ENCODE measurements at regions not wholly inside any gene's neighbourhood (a gene's known extent, or its start where the extent isn't known, plus 50 kb on each side); places are given as distances from the start of the nearest gene placed in this dataset.

DNA sequence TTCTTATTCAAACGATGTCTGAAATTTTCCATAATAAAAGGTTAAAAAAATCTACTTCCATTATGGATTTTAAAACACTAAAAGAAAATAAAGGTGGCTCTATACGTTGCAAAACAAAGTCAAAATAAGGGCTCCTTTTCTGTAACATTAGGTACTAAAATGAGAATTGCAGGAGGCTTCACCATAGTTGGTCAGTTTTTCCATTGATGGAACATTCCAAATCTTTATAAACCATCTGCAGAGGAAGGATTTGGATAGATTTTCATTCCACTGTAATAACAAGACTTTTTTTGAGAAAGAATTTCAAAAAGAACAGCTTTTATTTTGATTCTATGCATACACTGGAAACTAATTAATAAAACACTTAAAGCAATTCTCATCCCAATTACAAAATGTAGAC, 145.6 kb downstream of the LURAP1L start:
- H3K4me3 ChIP-seq (ENCODE audit: low read depth, low read length): no peak overlapping the region
- no peaks in the 10 kb centered on the region for H3K36me3 ChIP-seq (replicated peaks)
- no peak overlapping the region for H3K27ac ChIP-seq
- in situ Hi-C loops (cut with HindIII; ENCODE audit: low pct_ligation_motif_present, low sequenced_read_pairs): no loop called here
- no peaks in the 10 kb centered on the region for H3K27me3 ChIP-seq (replicated peaks)
- TF ChIP-seq CTCF (IDR thresholded peaks at IDR 0.05; ENCODE audit: low read depth, low read length, missing control alignments): no peak
- no peak for DNase-seq

- in situ Hi-C loops (cut with HindIII; ENCODE audit: low pct_ligation_motif_present, low sequenced_read_pairs): no loop called here
- H3K36me3 ChIP-seq (replicated peaks): no peaks in the 10 kb centered on the region
- H3K27ac ChIP-seq: no peak overlapping the region
- DNase-seq: no peak
- no peak for TF ChIP-seq CTCF (IDR thresholded peaks at IDR 0.05; ENCODE audit: low read depth, low read length, missing control alignments)
- H3K27me3 ChIP-seq (replicated peaks): no peaks in the 10 kb centered on the region
- H3K4me3 ChIP-seq (ENCODE audit: low read depth, low read length): no peak overlapping the region
Measured at GRCh38 chr9:12921621-12922020, 146.8 kb downstream of the LURAP1L start.

GRCh38 chr9:12922224-12922866, 147.5 kb downstream of the LURAP1L start:
- no peaks in the 10 kb centered on the region for H3K36me3 ChIP-seq (replicated peaks)
- no peak overlapping the region for H3K4me3 ChIP-seq (ENCODE audit: low read depth, low read length)
- in situ Hi-C loops (cut with HindIII; ENCODE audit: low pct_ligation_motif_present, low sequenced_read_pairs): no loop called here
- no peak overlapping the region for H3K27ac ChIP-seq
- TF ChIP-seq CTCF (IDR thresholded peaks at IDR 0.05; ENCODE audit: low read depth, low read length, missing control alignments): no peak
- no peaks in the 10 kb centered on the region for H3K27me3 ChIP-seq (replicated peaks)
- no peak for DNase-seq

- peak; percentile 93 for DNase-seq
- Histone ChIP-seq H3K27me3 (replicated peaks) (no peaks in the 10 kb centered on the region), H3K4me3 (ENCODE audit: low read depth, low read length) (no peak overlapping the region), H3K27ac (peak overlapping the region; percentile 67), H3K36me3 (replicated peaks) (no peaks in the 10 kb centered on the region)
- in situ Hi-C loops (cut with HindIII; ENCODE audit: low pct_ligation_motif_present, low sequenced_read_pairs): no loop called here
- TF ChIP-seq CTCF (IDR thresholded peaks at IDR 0.05; ENCODE audit: low read depth, low read length, missing control alignments): no peak
Measured at GRCh38 chr9:12923468-12924009, 148.7 kb downstream of the LURAP1L start.

GRCh38 chr9:12930906-12931305, 156.1 kb downstream of the LURAP1L start:
- Histone ChIP-seq H3K27ac (no peak overlapping the region), H3K36me3 (replicated peaks) (no peaks in the 10 kb centered on the region), H3K27me3 (replicated peaks) (no peaks in the 10 kb centered on the region), H3K4me3 (ENCODE audit: low read depth, low read length) (no peak overlapping the region)
- no peak for TF ChIP-seq CTCF (IDR thresholded peaks at IDR 0.05; ENCODE audit: low read depth, low read length, missing control alignments)
- in situ Hi-C loops (cut with HindIII; ENCODE audit: low pct_ligation_motif_present, low sequenced_read_pairs): no loop called here
- no peak for DNase-seq

- DNase-seq: no peak
- H3K36me3 ChIP-seq (replicated peaks): no peaks in the 10 kb centered on the region
- no peak overlapping the region for H3K27ac ChIP-seq
- in situ Hi-C loops (cut with HindIII; ENCODE audit: low pct_ligation_motif_present, low sequenced_read_pairs): no loop called here
- H3K4me3 ChIP-seq (ENCODE audit: low read depth, low read length): no peak overlapping the region
- H3K27me3 ChIP-seq (replicated peaks): no peaks in the 10 kb centered on the region
- TF ChIP-seq CTCF (IDR thresholded peaks at IDR 0.05; ENCODE audit: low read depth, low read length, missing control alignments): no peak
Measured at GRCh38 chr9:12933957-12934356, 159.1 kb downstream of the LURAP1L start.
